ENCODE measurements at regions not wholly inside any gene's neighbourhood (a gene's known extent, or its start where the extent isn't known, plus 50 kb on each side); places are given as distances from the start of the nearest gene placed in this dataset.

GRCh38 chrX:84893897-84894296 lies 109.8 kb upstream of the APOOL start:
- TF ChIP-seq, protein P1, sequence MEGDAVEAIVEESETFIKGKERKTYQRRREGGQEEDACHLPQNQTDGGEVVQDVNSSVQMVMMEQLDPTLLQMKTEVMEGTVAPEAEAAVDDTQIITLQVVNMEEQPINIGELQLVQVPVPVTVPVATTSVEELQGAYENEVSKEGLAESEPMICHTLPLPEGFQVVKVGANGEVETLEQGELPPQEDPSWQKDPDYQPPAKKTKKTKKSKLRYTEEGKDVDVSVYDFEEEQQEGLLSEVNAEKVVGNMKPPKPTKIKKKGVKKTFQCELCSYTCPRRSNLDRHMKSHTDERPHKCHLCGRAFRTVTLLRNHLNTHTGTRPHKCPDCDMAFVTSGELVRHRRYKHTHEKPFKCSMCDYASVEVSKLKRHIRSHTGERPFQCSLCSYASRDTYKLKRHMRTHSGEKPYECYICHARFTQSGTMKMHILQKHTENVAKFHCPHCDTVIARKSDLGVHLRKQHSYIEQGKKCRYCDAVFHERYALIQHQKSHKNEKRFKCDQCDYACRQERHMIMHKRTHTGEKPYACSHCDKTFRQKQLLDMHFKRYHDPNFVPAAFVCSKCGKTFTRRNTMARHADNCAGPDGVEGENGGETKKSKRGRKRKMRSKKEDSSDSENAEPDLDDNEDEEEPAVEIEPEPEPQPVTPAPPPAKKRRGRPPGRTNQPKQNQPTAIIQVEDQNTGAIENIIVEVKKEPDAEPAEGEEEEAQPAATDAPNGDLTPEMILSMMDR (IDR thresholded peaks at IDR 0.05; ENCODE audit: low read depth, low read length), result no peak
- TF ChIP-seq EZH2phosphoT487 (IDR thresholded peaks at IDR 0.05; ENCODE audit: low read depth), result no peak

All from OCI-LY3 (cell line).